ENCODE measurements at regions not wholly inside any gene's neighbourhood (a gene's known extent, or its start where the extent isn't known, plus 50 kb on each side); places are given as distances from the start of the nearest gene placed in this dataset.

DNA sequence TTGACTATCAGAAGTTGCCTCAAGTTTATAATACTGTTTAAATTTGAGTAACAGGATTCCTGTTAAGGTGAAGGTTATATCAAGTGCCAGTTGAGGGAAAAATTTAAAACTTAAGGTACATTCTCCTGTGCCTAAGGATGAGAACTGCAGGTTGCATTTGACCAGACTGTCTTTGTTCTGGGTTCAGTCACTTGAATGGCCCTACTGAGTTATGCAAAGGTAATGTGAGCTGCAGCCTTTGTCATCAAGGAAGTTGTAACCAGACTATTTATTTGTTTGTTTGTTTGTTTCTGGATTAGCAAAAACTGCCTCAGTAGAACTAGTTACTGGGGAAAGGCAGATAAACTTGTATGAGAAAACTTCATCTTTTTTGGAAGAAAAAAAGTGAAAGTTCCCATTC is 131.9 kb downstream of the ATOH1 start:
- no peak overlapping the region for H2AFZ ChIP-seq (ENCODE audit: low read depth)
- no peaks in the 10 kb centered on the region for H3K79me2 ChIP-seq (ENCODE audit: insufficient read depth)
- H3K27me3 ChIP-seq (ENCODE audit: insufficient read depth) = no peaks in the 10 kb centered on the region
- H3K9ac ChIP-seq = no peak overlapping the region
- ChIA-PET CTCF (no interaction called here), POLR2A (no interaction called here)
- H3K36me3 ChIP-seq (replicated peaks in 1 of 2; ENCODE audit: control insufficient read depth in 1 of 2, insufficient read depth in 2 of 2, low read length in 1 of 2) = no peaks in the 10 kb centered on the region
- H3K4me1 ChIP-seq (ENCODE audit: control insufficient read depth in 1 of 2, insufficient read depth in 2 of 2, low read depth in 1 of 2, low read length in 1 of 2) = no peaks in the 10 kb centered on the region
- H3K9me3 ChIP-seq = no peaks in the 10 kb centered on the region
- no peaks in the 10 kb centered on the region for H3K9me2 ChIP-seq
- no peak overlapping the region for H3K4me3 ChIP-seq (ENCODE audit: low read depth in 2 of 2, low read length in 1 of 2)
- DNase-seq = no peak
- no peak overlapping the region for H3K27ac ChIP-seq (ENCODE audit: low read depth in 2 of 2, low read length in 1 of 2)
- H4K20me1 ChIP-seq (ENCODE audit: insufficient read depth) = no peaks in the 10 kb centered on the region
- H3K4me2 ChIP-seq = no peak overlapping the region
- TF ChIP-seq TEAD4 (IDR thresholded peaks at IDR 0.05; ENCODE audit: borderline replicate concordance, insufficient read depth) = no peak
- TF ChIP-seq MAX (IDR thresholded peaks at IDR 0.05; ENCODE audit: low read depth) = no peak
- no peak for TF ChIP-seq REST (IDR thresholded peaks at IDR 0.05; ENCODE audit: low read depth, low read length)
- TF ChIP-seq MEF2A (IDR thresholded peaks at IDR 0.05; ENCODE audit: borderline replicate concordance, low read depth) = no peak
- TF ChIP-seq YY1 (IDR thresholded peaks at IDR 0.05; ENCODE audit: low read depth) = no peak
- no peaks in the 10 kb centered on the region for H3F3A ChIP-seq (replicated peaks; ENCODE audit: insufficient read depth)

DNA sequence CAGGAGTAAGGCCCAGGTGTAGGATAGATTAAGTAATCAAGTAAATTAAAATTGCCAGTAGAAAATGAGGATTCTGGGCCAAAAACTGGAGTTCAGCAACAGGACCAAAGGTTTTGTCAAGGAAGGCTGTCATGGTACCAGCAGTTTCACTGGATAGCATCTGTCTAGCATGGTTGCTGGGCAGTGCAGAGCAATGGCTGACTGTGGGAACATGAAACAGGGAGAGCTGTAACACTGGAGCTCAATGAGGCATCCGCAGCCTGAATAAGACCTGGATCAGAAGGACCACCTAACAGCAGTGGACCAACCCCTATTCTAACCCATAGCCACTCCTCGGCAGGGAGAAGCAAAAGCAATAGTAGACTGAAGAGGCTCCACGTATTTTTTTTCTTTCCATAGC is 132.4 kb downstream of the ATOH1 start:
- Histone ChIP-seq H2AFZ (ENCODE audit: low read depth) (no peak overlapping the region), H3K9me3 (no peaks in the 10 kb centered on the region), H3K4me3 (ENCODE audit: low read depth in 2 of 2, low read length in 1 of 2) (no peak overlapping the region), H3K9me2 (no peaks in the 10 kb centered on the region), H3K36me3 (replicated peaks in 1 of 2; ENCODE audit: control insufficient read depth in 1 of 2, insufficient read depth in 2 of 2, low read length in 1 of 2) (no peaks in the 10 kb centered on the region), H3K4me1 (ENCODE audit: control insufficient read depth in 1 of 2, insufficient read depth in 2 of 2, low read depth in 1 of 2, low read length in 1 of 2) (no peaks in the 10 kb centered on the region), H3F3A (replicated peaks; ENCODE audit: insufficient read depth) (no peaks in the 10 kb centered on the region), H3K27me3 (ENCODE audit: insufficient read depth) (no peaks in the 10 kb centered on the region), H3K79me2 (ENCODE audit: insufficient read depth) (no peaks in the 10 kb centered on the region), H3K9ac (no peak overlapping the region), H4K20me1 (ENCODE audit: insufficient read depth) (no peaks in the 10 kb centered on the region), H3K4me2 (no peak overlapping the region), H3K27ac (ENCODE audit: low read depth in 2 of 2, low read length in 1 of 2) (no peak overlapping the region)
- TF ChIP-seq NFIC (IDR thresholded peaks at IDR 0.05; ENCODE audit: borderline replicate concordance) (no peak), FOSL2 (IDR thresholded peaks at IDR 0.05; ENCODE audit: borderline replicate concordance, low read depth) (no peak)
- ChIA-PET POLR2A (no interaction called here), CTCF (no interaction called here)
- DNase-seq = no peak
- WGBS (ENCODE audit: low lambda C conversion rate) = 32% methylated on average over 3 of the region's 3 CpGs

- H3K27ac ChIP-seq (ENCODE audit: low read depth in 2 of 2, low read length in 1 of 2) = no peak overlapping the region
- H3F3A ChIP-seq (replicated peaks; ENCODE audit: insufficient read depth) = no peaks in the 10 kb centered on the region
- ChIA-PET POLR2A (no interaction called here), CTCF (no interaction called here)
- no peak overlapping the region for H3K4me3 ChIP-seq (ENCODE audit: low read depth in 2 of 2, low read length in 1 of 2)
- H3K79me2 ChIP-seq (ENCODE audit: insufficient read depth) = no peaks in the 10 kb centered on the region
- no peaks in the 10 kb centered on the region for H4K20me1 ChIP-seq (ENCODE audit: insufficient read depth)
- no peak overlapping the region for H2AFZ ChIP-seq (ENCODE audit: low read depth)
- TF ChIP-seq FOXJ3 (CRISPR knock-in tag; IDR thresholded peaks at IDR 0.05) = no peak
- TF ChIP-seq MAX (IDR thresholded peaks at IDR 0.05; ENCODE audit: low read depth) = no peak
- no peak for TF ChIP-seq TAF1 (IDR thresholded peaks at IDR 0.05; ENCODE audit: borderline replicate concordance, low read depth, low read length)
- no peak for TF ChIP-seq GATA2 (CRISPR knock-in tag; IDR thresholded peaks at IDR 0.05)
- no peak for TF ChIP-seq JUND (IDR thresholded peaks at IDR 0.05)
- H3K9me3 ChIP-seq = no peaks in the 10 kb centered on the region
- H3K9me2 ChIP-seq = no peaks in the 10 kb centered on the region
- H3K4me2 ChIP-seq = no peak overlapping the region
- no peaks in the 10 kb centered on the region; a peak in 1 of 4 replicates for H3K4me1 ChIP-seq (ENCODE audit: control insufficient read depth in 1 of 2, insufficient read depth in 2 of 2, low read depth in 1 of 2, low read length in 1 of 2)
- DNase-seq = no peak
- H3K27me3 ChIP-seq (ENCODE audit: insufficient read depth) = no peaks in the 10 kb centered on the region
- no peak overlapping the region for H3K9ac ChIP-seq
- H3K36me3 ChIP-seq (replicated peaks in 1 of 2; ENCODE audit: control insufficient read depth in 1 of 2, insufficient read depth in 2 of 2, low read length in 1 of 2) = no peaks in the 10 kb centered on the region
- 63% methylated on average over 6 of the region's 6 CpGs for WGBS (ENCODE audit: low lambda C conversion rate)
These were observed 153.0 kb downstream of the ATOH1 start for GRCh38 chr4:93981594-93981993.

Data from SK-N-SH (cell line).